ENCODE measurements at regions not wholly inside any gene's neighbourhood (a gene's known extent, or its start where the extent isn't known, plus 50 kb on each side); places are given as distances from the start of the nearest gene placed in this dataset.

GRCh38 chr16:76612497-76612896, 335.3 kb downstream of the CNTNAP4 start:
- DNase-seq, result no peak

GRCh38 chr16:76614269-76614668, 337.1 kb downstream of the CNTNAP4 start:
- peak; percentile 33 to 64 (median 39) for DNase-seq

GRCh38 chr16:76622876-76623275, 345.7 kb downstream of the CNTNAP4 start:
- no peak for DNase-seq

- no peak for DNase-seq
Measured at GRCh38 chr16:76634847-76635697, 357.9 kb downstream of the CNTNAP4 start.

GRCh38 chr16:76639685-76640289, 362.6 kb downstream of the CNTNAP4 start:
- DNase-seq, result no peak

GRCh38 chr16:76650582-76650981, 373.4 kb downstream of the CNTNAP4 start:
- no peak for DNase-seq

GRCh38 chr16:76653390-76654026, 376.3 kb downstream of the CNTNAP4 start:
- DNase-seq, result peak; percentile 52 to 89 (median 76)

- DNase-seq, result peak in 2 of 3 donors; percentile 24
Measured at GRCh38 chr16:76654088-76654820, 377.1 kb downstream of the CNTNAP4 start.

GRCh38 chr16:76656994-76657393, 379.8 kb downstream of the CNTNAP4 start:
- peak; percentile 38 to 76 (median 40) for DNase-seq

- DNase-seq, result peak; percentile 22 to 61 (median 39)
Measured at GRCh38 chr16:76661691-76662235, 384.6 kb downstream of the CNTNAP4 start.

GRCh38 chr16:76665571-76666275, 388.5 kb downstream of the CNTNAP4 start:
- DNase-seq, result no peak

- DNase-seq, result no peak
Measured at GRCh38 chr16:76668207-76668725, 391.1 kb downstream of the CNTNAP4 start.

GRCh38 chr16:76669288-76669687, 392.1 kb downstream of the CNTNAP4 start:
- no peak for DNase-seq

- DNase-seq, result no peak
Measured at GRCh38 chr16:76670125-76670857, 393.1 kb downstream of the CNTNAP4 start.

GRCh38 chr16:76676356-76676755, 399.2 kb downstream of the CNTNAP4 start:
- no peak for DNase-seq

GRCh38 chr16:76681296-76681695, 404.1 kb downstream of the CNTNAP4 start:
- peak in 2 of 3 donors; percentile 31 to 53 for DNase-seq

- no peak for DNase-seq
Measured at GRCh38 chr16:76683051-76683450, 405.9 kb downstream of the CNTNAP4 start.

- no peak for DNase-seq
Measured at GRCh38 chr16:76696876-76697275, 419.7 kb downstream of the CNTNAP4 start.

GRCh38 chr16:76705892-76706291, 428.7 kb downstream of the CNTNAP4 start:
- DNase-seq, result no peak

GRCh38 chr16:76713191-76713590, 436.0 kb downstream of the CNTNAP4 start:
- DNase-seq, result no peak

Measured in muscle of back (tissue), 3 donors.